Activated naive CD4-positive, alpha-beta T cell treated with anti-CD3 and anti-CD28 coated beads, Interleukin-2, amount 50 U/mL, for 16 hours (primary cell): ENCODE measurements at regions not wholly inside any gene's neighbourhood (a gene's known extent, or its start where the extent isn't known, plus 50 kb on each side); places are given as distances from the start of the nearest gene placed in this dataset.

Experiments
- DNase-seq: peaks from one replicate; pipeline ENCODE4 v3.0.0-alpha.2; 2020

GRCh38 chr2:220243571-220243970, 616.1 kb downstream of the SLC4A3 start:
- no peak for DNase-seq

DNA sequence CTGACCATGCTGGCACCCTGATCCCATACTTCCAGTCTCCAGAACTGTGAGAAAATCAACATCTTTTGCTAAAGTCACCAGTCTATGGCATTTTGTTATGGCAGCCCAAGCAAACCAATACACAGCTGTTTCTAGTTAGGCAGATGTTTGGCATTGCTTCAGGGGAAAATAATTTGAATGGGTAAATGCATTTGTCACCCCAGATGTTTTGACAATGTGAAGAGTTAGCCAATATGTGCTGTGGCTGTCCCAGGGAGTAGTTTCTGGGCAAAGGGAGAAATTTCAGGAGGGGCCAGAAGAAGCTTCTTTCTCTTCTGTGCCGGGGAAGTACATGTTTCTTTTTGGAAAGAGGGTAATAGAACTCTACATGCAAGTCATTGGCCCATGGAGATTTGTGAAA, 619.0 kb downstream of the SLC4A3 start:
- DNase-seq = no peak

DNA sequence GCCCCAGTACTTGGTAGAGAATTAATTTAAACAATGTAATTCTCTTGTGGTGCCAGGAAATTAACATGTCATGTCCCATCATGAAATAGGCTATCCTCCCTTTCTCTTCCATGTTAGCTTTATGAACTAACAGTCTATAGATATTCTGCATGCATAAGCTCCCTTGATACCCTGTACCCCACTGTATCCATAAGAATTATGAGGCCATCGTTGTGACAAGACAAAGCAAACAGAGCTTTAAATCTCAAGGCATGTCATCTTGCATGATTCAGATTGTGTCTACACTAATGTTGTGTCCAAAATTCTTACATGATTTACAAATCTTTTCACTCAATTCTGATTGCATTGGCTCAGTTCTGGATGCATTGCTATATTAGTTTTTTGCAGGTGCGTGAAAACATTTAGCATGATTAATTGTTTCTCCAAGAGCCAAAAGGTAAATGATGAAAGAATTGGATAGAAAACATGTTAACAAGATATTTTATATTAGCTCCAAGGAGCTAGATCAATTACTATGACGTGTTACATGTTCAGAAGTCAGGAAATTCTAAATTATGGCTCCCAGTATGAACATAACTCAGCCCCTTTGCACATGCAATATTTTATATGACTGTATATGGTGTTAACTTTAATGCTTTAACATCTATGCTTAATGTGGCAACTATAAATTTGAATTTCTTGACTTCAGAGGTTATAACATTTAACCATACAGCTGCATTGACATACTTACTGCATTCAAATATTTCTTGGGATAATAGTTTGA, 620.3 kb downstream of the SLC4A3 start:
- DNase-seq = no peak

DNA sequence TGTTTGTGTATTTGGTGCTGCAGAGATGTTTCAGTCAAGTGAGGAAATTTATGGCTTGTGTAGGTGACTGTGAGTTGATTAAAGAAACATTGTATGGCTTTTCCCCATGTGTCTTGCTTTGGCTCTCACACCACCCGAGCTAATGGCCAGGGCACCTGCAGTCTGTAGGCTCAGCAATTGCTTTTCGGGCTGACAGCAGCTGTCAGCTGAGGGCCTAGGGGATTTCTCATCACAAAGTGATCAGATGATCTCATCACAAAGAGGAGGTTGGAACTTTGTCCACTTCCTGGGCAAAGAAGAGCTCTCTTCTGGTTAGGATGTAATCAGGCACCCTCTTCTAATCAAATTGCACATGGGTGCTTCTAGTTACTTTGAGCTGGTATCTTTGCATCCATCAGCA, 632.2 kb downstream of the SLC4A3 start:
- DNase-seq = no peak

- DNase-seq = no peak
These were observed 635.9 kb downstream of the SLC4A3 start for GRCh38 chr2:220263300-220263699.

DNA sequence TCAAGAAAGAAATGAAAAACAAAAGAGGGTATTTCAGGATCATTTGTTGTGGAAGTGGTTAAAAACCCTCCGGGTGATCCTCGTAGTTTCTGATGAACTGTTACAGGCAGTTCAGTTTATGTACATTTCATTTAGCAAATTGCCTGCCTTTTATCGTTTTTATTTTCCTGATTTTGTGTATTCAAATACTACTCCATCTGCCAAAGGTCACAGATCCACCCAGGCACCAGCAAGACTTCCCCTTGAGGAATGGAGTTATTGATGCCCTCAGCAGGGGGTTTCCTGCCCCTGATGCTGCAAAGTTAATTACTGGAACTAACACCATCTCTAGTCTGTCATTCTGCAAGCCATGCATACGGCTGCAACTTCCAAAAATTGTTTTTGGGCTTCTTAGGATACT, 641.9 kb downstream of the SLC4A3 start:
- no peak for DNase-seq

- no peak for DNase-seq
These were observed 643.1 kb downstream of the SLC4A3 start for GRCh38 chr2:220270481-220271070.

GRCh38 chr2:220272656-220273055, 645.2 kb downstream of the SLC4A3 start:
- DNase-seq = no peak

- DNase-seq = no peak
These were observed 645.7 kb downstream of the SLC4A3 start for GRCh38 chr2:220273082-220273481.

GRCh38 chr2:220275454-220275853, 648.0 kb downstream of the SLC4A3 start:
- no peak for DNase-seq

DNA sequence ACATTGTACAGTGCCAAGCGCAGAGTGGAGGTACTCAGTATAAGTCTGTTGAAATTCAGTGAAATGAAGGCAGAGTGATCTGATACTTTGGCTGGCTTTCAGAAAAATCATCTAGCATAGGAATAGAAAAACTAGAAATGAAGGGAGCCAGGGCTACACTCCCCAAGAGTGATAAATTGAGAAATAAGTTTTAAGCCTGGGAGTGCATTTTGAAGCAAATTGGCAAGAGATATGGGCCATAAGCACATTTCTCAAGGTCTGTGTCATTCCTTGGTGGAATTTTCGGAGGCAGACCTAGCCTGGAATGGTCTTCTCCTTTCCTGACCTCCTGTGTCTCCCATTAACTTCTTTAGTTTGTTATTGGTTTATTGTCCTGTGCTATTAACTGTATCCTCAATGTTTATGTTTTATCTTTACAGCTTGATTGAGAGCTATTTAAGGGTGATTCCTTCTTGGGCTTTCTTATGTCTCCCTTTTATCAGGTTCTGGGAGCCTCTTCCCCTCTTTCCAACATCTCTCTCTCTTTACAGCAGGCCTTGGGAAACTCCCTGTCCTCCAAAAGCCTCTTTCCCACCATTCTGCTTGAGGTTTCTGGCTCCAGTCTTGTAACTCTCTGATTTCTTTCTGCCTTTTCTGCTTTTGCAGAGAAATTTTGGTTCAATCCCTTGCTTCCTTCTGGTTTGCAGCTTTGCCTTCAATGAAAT, 649.5 kb downstream of the SLC4A3 start:
- DNase-seq = no peak

DNA sequence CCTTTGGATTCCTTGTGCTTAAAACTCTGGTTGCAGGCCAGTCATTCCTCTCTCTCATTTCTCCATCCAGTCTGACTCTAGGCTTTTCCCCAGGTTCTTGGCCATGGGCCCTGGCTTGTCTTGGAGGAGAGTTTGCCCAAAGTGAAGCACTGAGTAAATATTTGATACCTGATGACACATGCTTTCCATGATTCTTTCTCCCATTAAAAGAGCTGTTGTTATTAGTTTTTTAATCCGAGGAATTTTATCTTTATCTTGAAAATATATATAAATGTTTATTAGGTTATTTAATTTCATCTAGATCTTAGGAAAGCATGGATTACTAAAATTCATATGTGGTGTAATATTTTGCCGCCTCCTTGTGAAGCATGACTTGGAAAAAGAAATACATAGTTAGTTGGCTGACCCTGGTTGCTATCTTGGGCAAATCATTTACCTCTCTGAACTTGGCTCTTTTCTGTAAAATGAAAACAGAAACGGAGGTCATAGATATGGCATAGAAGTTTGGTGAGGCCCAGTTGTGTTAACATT, 650.1 kb downstream of the SLC4A3 start:
- DNase-seq = no peak

DNA sequence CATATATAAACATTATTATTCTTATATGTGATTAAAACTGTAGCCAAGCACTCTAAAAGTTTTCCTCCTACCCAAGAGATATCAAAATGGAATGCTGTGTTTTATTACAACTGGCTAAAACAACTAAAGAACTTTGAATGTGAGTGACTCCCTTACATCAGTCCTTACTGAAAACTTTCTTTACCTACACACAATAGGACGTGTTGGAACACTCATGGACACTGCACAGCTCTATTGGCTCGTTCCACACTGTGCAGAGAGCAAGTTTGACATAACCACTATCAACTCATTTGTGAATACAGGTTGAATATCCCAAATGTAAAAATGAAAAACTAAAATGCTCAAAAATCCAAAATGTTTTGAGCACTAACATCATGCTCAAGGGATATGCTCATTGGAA, 650.6 kb downstream of the SLC4A3 start:
- DNase-seq = no peak

- no peak for DNase-seq
These were observed 651.9 kb downstream of the SLC4A3 start for GRCh38 chr2:220279372-220279771.

DNA sequence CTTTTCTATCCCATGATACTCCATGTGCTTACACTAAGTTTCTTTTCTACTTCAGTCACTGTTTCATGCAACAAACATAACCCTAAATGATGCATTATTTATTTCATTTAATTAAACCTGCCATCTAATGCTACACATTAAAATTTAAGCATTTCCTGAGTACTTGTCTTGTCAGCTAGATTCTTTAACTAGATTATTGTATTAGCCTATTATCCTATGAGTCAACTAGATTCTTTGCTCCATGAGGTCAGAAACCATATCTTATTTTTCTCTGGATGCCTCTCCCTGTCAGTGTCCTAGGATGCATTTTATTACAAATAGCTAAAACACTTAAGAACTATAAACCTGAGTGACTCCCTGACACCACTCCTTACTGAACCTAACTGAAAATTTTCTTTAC, 652.4 kb downstream of the SLC4A3 start:
- no peak for DNase-seq

- no peak for DNase-seq
These were observed 653.3 kb downstream of the SLC4A3 start for GRCh38 chr2:220280736-220281135.

DNA sequence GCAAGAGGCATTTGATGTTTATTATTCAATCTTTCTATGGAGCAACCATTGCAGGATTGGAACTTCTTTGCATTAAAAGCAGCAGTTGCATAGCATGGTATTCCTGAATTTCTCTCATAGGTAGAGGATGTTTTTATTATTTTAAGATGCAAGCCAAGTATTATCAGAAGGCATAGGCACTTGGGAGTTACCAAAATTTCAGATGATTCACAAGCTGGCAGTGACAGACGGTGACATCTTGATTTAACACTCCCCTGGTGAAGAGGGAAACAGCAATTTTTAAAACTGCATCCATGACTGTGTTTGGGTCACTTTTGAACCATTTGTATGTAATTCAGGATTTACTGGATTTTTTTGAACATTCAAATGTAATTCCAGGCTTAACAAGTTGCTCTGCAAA, 654.3 kb downstream of the SLC4A3 start:
- no peak for DNase-seq

- no peak for DNase-seq
These were observed 654.8 kb downstream of the SLC4A3 start for GRCh38 chr2:220282236-220282635.

GRCh38 chr2:220293966-220294365, 666.5 kb downstream of the SLC4A3 start:
- no peak for DNase-seq

DNA sequence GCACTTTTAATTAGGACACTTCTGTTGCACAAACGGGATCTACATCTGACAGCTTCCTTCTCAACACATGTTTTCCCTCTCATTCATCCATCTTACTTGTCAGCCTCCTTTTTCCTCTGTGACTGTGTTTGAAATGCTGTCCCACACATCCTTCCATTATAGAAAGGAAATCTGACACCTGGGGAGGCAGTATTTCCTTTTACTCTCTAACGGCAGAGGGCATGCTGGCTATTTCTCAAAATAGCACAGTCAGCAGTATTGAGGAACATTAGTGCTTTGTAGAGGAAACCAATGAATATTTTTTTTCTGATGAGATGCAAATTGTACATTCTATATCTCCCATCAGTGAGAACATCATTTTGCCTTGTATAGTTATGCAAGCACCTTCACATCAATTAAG, 668.7 kb downstream of the SLC4A3 start:
- no peak for DNase-seq

GRCh38 chr2:220297093-220297492, 669.7 kb downstream of the SLC4A3 start:
- DNase-seq = no peak

DNA sequence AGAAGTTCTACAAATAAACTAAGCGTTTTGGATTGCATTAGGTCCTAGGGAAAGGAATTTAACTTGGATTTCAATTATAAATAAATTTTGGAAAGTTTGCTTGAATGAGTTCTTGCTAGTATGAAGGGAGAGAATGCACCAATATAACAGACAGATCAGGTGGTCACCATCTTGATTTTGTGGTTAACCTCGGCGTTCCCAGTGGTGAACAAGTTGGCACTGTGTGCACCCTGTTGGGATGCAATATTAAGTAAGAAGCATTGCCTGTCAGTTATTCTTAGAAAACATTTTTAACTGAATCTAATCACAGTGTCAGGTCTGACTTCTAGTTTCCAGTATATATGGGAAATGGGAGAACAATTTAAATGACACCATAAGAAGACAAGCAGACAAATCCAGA, 673.4 kb downstream of the SLC4A3 start:
- DNase-seq = no peak

- DNase-seq = no peak
These were observed 675.3 kb downstream of the SLC4A3 start for GRCh38 chr2:220302756-220303155.

- DNase-seq = no peak
These were observed 681.8 kb downstream of the SLC4A3 start for GRCh38 chr2:220309215-220309614.
